ENCODE measurements at regions not wholly inside any gene's neighbourhood (a gene's known extent, or its start where the extent isn't known, plus 50 kb on each side); places are given as distances from the start of the nearest gene placed in this dataset.

GRCh38 chr4:97453186-97453585 is 690.1 kb downstream of the STPG2 start:
- no peak for DNase-seq

- DNase-seq, result no peak
These were observed 686.0 kb downstream of the STPG2 start for GRCh38 chr4:97457253-97457652.

- DNase-seq, result no peak
These were observed 675.0 kb downstream of the STPG2 start for GRCh38 chr4:97468272-97468671.

- DNase-seq, result no peak
These were observed 667.7 kb downstream of the STPG2 start for GRCh38 chr4:97475621-97476020.

GRCh38 chr4:97477974-97478373 is 665.3 kb downstream of the STPG2 start:
- DNase-seq, result no peak

GRCh38 chr4:97479388-97479787 is 663.9 kb downstream of the STPG2 start:
- no peak for DNase-seq

GRCh38 chr4:97491856-97492255 is 651.4 kb downstream of the STPG2 start:
- DNase-seq, result no peak

GRCh38 chr4:97493815-97494518 is 649.3 kb downstream of the STPG2 start:
- DNase-seq, result no peak

GRCh38 chr4:97496298-97496873 is 646.9 kb downstream of the STPG2 start:
- no peak for DNase-seq

- no peak for DNase-seq
These were observed 644.4 kb downstream of the STPG2 start for GRCh38 chr4:97498875-97499274.

- no peak for DNase-seq
These were observed 642.9 kb downstream of the STPG2 start for GRCh38 chr4:97500423-97500822.

GRCh38 chr4:97504713-97505112 is 638.6 kb downstream of the STPG2 start:
- DNase-seq, result no peak

GRCh38 chr4:97507587-97508245 is 635.6 kb downstream of the STPG2 start:
- DNase-seq, result no peak
